ENCODE measurements at regions not wholly inside any gene's neighbourhood (a gene's known extent, or its start where the extent isn't known, plus 50 kb on each side); places are given as distances from the start of the nearest gene placed in this dataset.

- no peak for TF ChIP-seq CTCF (IDR thresholded peaks at IDR 0.05)
- TF ChIP-seq POLR2A (IDR thresholded peaks at IDR 0.05): no peak
These were observed 361.0 kb upstream of the PMFBP1 start for GRCh38 chr16:72532906-72533410.

Data from right lobe of liver (tissue), 4 donors.